ENCODE measurements at regions not wholly inside any gene's neighbourhood (a gene's known extent, or its start where the extent isn't known, plus 50 kb on each side); places are given as distances from the start of the nearest gene placed in this dataset.

- Mint-ChIP-seq H3K4me1 (no peaks in the 10 kb centered on the region), H3K36me3 (no peaks in the 10 kb centered on the region), H3K27me3 (ENCODE audit: low read depth) (no peaks in the 10 kb centered on the region), H3K27ac (no peak overlapping the region), H3K9me3 (no peaks in the 10 kb centered on the region), H3K4me3 (no peak overlapping the region)
- ChIA-PET CTCF (no interaction called here), POLR2A (no interaction called here)
- DNase-seq (ENCODE audit: low spot score), result no peak
- no peak for ATAC-seq
- no peak for TF ChIP-seq RORB (CRISPR knock-in tag; IDR thresholded peaks at IDR 0.05)
- TF ChIP-seq ZNF671 (CRISPR knock-in tag; IDR thresholded peaks at IDR 0.05), result no peak
- TF ChIP-seq USF2 (CRISPR knock-in tag; IDR thresholded peaks at IDR 0.05), result no peak
- TF ChIP-seq SOX15 (CRISPR knock-in tag; IDR thresholded peaks at IDR 0.05), result no peak
- no peak for TF ChIP-seq TEAD1 (CRISPR knock-in tag; IDR thresholded peaks at IDR 0.05)
Observed at GRCh38 chrX:25287521-25287920, 271.8 kb upstream of the ARX start.

DNA sequence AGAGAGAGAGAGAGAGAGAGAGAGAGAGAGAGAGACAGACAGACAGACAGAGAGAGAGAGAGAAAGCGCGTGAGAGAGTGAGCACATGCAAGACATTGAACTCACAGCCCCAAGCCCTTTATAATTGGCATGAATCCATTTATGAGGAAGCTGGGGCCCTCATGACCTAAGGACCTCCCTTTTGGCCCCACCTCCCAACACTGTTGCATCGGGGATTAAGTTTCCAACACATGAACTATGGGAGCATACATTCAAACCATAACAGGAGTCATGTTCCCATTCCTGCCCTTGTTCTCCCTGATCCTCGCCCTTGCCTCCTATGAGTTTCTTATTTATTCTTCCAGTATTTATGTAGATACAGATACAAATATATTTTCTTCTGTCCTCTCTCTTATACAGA, 269.8 kb upstream of the ARX start:
- no peaks in the 10 kb centered on the region for H3K4me1 Mint-ChIP-seq
- ChIA-PET POLR2A (no interaction called here), CTCF (no interaction called here)
- no peak for DNase-seq (ENCODE audit: low spot score)
- no peaks in the 10 kb centered on the region for H3K27me3 Mint-ChIP-seq (ENCODE audit: low read depth)
- TF ChIP-seq ELF4 (CRISPR knock-in tag; IDR thresholded peaks at IDR 0.05; ENCODE audit: low read depth), result no peak
- TF ChIP-seq OVOL2 (CRISPR knock-in tag; IDR thresholded peaks at IDR 0.05; ENCODE audit: borderline replicate concordance), result no peak
- TF ChIP-seq HMGXB4 (CRISPR knock-in tag; IDR thresholded peaks at IDR 0.05), result no peak
- TF ChIP-seq GTF2I (CRISPR knock-in tag; conservative IDR thresholded peaks at IDR 0.05), result no peak
- TF ChIP-seq, protein P1, sequence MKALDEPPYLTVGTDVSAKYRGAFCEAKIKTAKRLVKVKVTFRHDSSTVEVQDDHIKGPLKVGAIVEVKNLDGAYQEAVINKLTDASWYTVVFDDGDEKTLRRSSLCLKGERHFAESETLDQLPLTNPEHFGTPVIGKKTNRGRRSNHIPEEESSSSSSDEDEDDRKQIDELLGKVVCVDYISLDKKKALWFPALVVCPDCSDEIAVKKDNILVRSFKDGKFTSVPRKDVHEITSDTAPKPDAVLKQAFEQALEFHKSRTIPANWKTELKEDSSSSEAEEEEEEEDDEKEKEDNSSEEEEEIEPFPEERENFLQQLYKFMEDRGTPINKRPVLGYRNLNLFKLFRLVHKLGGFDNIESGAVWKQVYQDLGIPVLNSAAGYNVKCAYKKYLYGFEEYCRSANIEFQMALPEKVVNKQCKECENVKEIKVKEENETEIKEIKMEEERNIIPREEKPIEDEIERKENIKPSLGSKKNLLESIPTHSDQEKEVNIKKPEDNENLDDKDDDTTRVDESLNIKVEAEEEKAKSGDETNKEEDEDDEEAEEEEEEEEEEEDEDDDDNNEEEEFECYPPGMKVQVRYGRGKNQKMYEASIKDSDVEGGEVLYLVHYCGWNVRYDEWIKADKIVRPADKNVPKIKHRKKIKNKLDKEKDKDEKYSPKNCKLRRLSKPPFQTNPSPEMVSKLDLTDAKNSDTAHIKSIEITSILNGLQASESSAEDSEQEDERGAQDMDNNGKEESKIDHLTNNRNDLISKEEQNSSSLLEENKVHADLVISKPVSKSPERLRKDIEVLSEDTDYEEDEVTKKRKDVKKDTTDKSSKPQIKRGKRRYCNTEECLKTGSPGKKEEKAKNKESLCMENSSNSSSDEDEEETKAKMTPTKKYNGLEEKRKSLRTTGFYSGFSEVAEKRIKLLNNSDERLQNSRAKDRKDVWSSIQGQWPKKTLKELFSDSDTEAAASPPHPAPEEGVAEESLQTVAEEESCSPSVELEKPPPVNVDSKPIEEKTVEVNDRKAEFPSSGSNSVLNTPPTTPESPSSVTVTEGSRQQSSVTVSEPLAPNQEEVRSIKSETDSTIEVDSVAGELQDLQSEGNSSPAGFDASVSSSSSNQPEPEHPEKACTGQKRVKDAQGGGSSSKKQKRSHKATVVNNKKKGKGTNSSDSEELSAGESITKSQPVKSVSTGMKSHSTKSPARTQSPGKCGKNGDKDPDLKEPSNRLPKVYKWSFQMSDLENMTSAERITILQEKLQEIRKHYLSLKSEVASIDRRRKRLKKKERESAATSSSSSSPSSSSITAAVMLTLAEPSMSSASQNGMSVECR (CRISPR knock-in tag; IDR thresholded peaks at IDR 0.05; ENCODE audit: borderline replicate concordance), result no peak
- TF ChIP-seq, protein P2, sequence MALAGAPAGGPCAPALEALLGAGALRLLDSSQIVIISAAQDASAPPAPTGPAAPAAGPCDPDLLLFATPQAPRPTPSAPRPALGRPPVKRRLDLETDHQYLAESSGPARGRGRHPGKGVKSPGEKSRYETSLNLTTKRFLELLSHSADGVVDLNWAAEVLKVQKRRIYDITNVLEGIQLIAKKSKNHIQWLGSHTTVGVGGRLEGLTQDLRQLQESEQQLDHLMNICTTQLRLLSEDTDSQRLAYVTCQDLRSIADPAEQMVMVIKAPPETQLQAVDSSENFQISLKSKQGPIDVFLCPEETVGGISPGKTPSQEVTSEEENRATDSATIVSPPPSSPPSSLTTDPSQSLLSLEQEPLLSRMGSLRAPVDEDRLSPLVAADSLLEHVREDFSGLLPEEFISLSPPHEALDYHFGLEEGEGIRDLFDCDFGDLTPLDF (CRISPR knock-in tag; IDR thresholded peaks at IDR 0.05), result no peak
- no peak for TF ChIP-seq SMAD4 (CRISPR knock-in tag; IDR thresholded peaks at IDR 0.05)
- no peak for TF ChIP-seq ZNF281 (CRISPR knock-in tag; IDR thresholded peaks at IDR 0.05)
- TF ChIP-seq, protein P3, sequence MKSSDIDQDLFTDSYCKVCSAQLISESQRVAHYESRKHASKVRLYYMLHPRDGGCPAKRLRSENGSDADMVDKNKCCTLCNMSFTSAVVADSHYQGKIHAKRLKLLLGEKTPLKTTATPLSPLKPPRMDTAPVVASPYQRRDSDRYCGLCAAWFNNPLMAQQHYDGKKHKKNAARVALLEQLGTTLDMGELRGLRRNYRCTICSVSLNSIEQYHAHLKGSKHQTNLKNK (CRISPR knock-in tag; IDR thresholded peaks at IDR 0.05), result no peak
- no peak for TF ChIP-seq PRDM15 (CRISPR knock-in tag; IDR thresholded peaks at IDR 0.05)
- TF ChIP-seq GABPB1 (CRISPR knock-in tag; IDR thresholded peaks at IDR 0.05), result no peak
- TF ChIP-seq NR3C1 (CRISPR knock-in tag; conservative IDR thresholded peaks at IDR 0.05; ENCODE audit: low read depth), result no peak
- TF ChIP-seq CREM (CRISPR knock-in tag; IDR thresholded peaks at IDR 0.05), result no peak
- TF ChIP-seq, protein P4, sequence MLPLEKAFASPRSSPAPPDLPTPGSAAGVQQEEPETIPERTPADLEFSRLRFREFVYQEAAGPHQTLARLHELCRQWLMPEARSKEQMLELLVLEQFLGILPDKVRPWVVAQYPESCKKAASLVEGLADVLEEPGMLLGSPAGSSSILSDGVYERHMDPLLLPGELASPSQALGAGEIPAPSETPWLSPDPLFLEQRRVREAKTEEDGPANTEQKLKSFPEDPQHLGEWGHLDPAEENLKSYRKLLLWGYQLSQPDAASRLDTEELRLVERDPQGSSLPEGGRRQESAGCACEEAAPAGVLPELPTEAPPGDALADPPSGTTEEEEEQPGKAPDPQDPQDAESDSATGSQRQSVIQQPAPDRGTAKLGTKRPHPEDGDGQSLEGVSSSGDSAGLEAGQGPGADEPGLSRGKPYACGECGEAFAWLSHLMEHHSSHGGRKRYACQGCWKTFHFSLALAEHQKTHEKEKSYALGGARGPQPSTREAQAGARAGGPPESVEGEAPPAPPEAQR (CRISPR knock-in tag; IDR thresholded peaks at IDR 0.05), result no peak
- no peak for TF ChIP-seq GRHL2 (CRISPR knock-in tag; IDR thresholded peaks at IDR 0.05; ENCODE audit: insufficient replicate concordance, severe bottlenecking)
- H3K9me3 Mint-ChIP-seq, result no peaks in the 10 kb centered on the region
- no peak overlapping the region for H3K27ac Mint-ChIP-seq
- no peaks in the 10 kb centered on the region for H3K36me3 Mint-ChIP-seq
- H3K4me3 Mint-ChIP-seq, result no peak overlapping the region
- no peak for ATAC-seq

All from WTC11 (cell line).